ENCODE measurements at regions not wholly inside any gene's neighbourhood (a gene's known extent, or its start where the extent isn't known, plus 50 kb on each side); places are given as distances from the start of the nearest gene placed in this dataset.

GRCh38 chr5:74099538-74100267 lies 473.7 kb downstream of the ARHGEF28 start:
- TF ChIP-seq, protein P1, sequence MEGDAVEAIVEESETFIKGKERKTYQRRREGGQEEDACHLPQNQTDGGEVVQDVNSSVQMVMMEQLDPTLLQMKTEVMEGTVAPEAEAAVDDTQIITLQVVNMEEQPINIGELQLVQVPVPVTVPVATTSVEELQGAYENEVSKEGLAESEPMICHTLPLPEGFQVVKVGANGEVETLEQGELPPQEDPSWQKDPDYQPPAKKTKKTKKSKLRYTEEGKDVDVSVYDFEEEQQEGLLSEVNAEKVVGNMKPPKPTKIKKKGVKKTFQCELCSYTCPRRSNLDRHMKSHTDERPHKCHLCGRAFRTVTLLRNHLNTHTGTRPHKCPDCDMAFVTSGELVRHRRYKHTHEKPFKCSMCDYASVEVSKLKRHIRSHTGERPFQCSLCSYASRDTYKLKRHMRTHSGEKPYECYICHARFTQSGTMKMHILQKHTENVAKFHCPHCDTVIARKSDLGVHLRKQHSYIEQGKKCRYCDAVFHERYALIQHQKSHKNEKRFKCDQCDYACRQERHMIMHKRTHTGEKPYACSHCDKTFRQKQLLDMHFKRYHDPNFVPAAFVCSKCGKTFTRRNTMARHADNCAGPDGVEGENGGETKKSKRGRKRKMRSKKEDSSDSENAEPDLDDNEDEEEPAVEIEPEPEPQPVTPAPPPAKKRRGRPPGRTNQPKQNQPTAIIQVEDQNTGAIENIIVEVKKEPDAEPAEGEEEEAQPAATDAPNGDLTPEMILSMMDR (conservative IDR thresholded peaks at IDR 0.05; ENCODE audit: low read depth, low read length): no peak
- TF ChIP-seq EZH2 (IDR thresholded peaks at IDR 0.05; ENCODE audit: borderline replicate concordance, low read depth, low read length, poor library complexity, severe bottlenecking): no peak
